Inflammatory macrophage treated with lipopolysaccharide for 4 hours (primary cell): ENCODE measurements at regions not wholly inside any gene's neighbourhood (a gene's known extent, or its start where the extent isn't known, plus 50 kb on each side); places are given as distances from the start of the nearest gene placed in this dataset.

Experiments
- DNase-seq: peaks from one replicate; pipeline ENCODE4 v3.0.0-alpha.2; 2020

GRCh38 chr5:44659334-44659733, 149.4 kb upstream of the MRPS30 start:
- DNase-seq = no peak

- DNase-seq = no peak
Observed at GRCh38 chr5:44652674-44653073, 156.1 kb upstream of the MRPS30 start.

- no peak for DNase-seq
Observed at GRCh38 chr5:44646016-44646415, 162.7 kb upstream of the MRPS30 start.

- no peak for DNase-seq
Observed at GRCh38 chr5:44645502-44645901, 163.2 kb upstream of the MRPS30 start.

GRCh38 chr5:44644628-44645027, 164.1 kb upstream of the MRPS30 start:
- DNase-seq = no peak

- no peak for DNase-seq
Observed at GRCh38 chr5:44641820-44642219, 166.9 kb upstream of the MRPS30 start.

GRCh38 chr5:44640945-44641456, 167.7 kb upstream of the MRPS30 start:
- DNase-seq = no peak

GRCh38 chr5:44637916-44638869, 170.6 kb upstream of the MRPS30 start:
- no peak for DNase-seq

- DNase-seq = no peak
Observed at GRCh38 chr5:44632344-44632743, 176.4 kb upstream of the MRPS30 start.

GRCh38 chr5:44626846-44627245, 181.9 kb upstream of the MRPS30 start:
- DNase-seq = no peak

- no peak for DNase-seq
Observed at GRCh38 chr5:44622331-44622730, 186.4 kb upstream of the MRPS30 start.

GRCh38 chr5:44619875-44620610, 188.7 kb upstream of the MRPS30 start:
- DNase-seq = no peak

- no peak for DNase-seq
Observed at GRCh38 chr5:44614845-44615244, 193.9 kb upstream of the MRPS30 start.

- no peak for DNase-seq
Observed at GRCh38 chr5:44613936-44614335, 194.8 kb upstream of the MRPS30 start.

GRCh38 chr5:44605926-44606325, 202.8 kb upstream of the MRPS30 start:
- no peak for DNase-seq

- DNase-seq = no peak
Observed at GRCh38 chr5:44603496-44604272, 205.1 kb upstream of the MRPS30 start.

- no peak for DNase-seq
Observed at GRCh38 chr5:44574678-44575077, 185.5 kb upstream of the FGF10 start.

- no peak for DNase-seq
Observed at GRCh38 chr5:44568519-44568918, 179.3 kb upstream of the FGF10 start.

- no peak for DNase-seq
Observed at GRCh38 chr5:44565902-44566301, 176.7 kb upstream of the FGF10 start.

GRCh38 chr5:44565360-44565759, 176.1 kb upstream of the FGF10 start:
- no peak for DNase-seq

- DNase-seq = no peak
Observed at GRCh38 chr5:44546286-44546685, 157.1 kb upstream of the FGF10 start.

GRCh38 chr5:44543511-44543910, 154.3 kb upstream of the FGF10 start:
- no peak for DNase-seq

- DNase-seq = no peak
Observed at GRCh38 chr5:44542470-44542869, 153.2 kb upstream of the FGF10 start.
